COR-L47 (cell line): ENCODE measurements at regions not wholly inside any gene's neighbourhood (a gene's known extent, or its start where the extent isn't known, plus 50 kb on each side); places are given as distances from the start of the nearest gene placed in this dataset.
"Not testable (repeated sequence)": the region's sequence is repeated elsewhere in the genome, so short reads cannot be mapped to it uniquely, and the experiment has no call there.

ENCODE experiments used
- DNase-seq: peaks from one replicate; lab custom pipeline; 2025; lab: John Stamatoyannopoulos, UW

GRCh38 chr6:28585335-28585734, 59.7 kb downstream of the GPX5 start:
- peak; percentile 7 for DNase-seq

- no peak for DNase-seq
These were observed 60.6 kb downstream of the GPX5 start for GRCh38 chr6:28586324-28586723.

- DNase-seq: peak; percentile 84
These were observed 61.5 kb downstream of the GPX5 start for GRCh38 chr6:28586962-28587745.

- peak; percentile 9 for DNase-seq
These were observed 62.0 kb downstream of the GPX5 start for GRCh38 chr6:28587746-28588075.

GRCh38 chr6:28588666-28589065, 63.0 kb downstream of the GPX5 start:
- DNase-seq: no peak

- peak; percentile 88 for DNase-seq
These were observed 63.7 kb downstream of the GPX5 start for GRCh38 chr6:28589234-28589956.

GRCh38 chr6:28589957-28590349, 64.3 kb downstream of the GPX5 start:
- DNase-seq: no peak

GRCh38 chr6:28597217-28597835, 71.6 kb downstream of the GPX5 start:
- peak; percentile 46 for DNase-seq

- no peak for DNase-seq
These were observed 72.4 kb downstream of the GPX5 start for GRCh38 chr6:28597924-28598722.

GRCh38 chr6:28598757-28599686, 73.3 kb downstream of the GPX5 start:
- no peak for DNase-seq

GRCh38 chr6:28600245-28600644, 74.6 kb downstream of the GPX5 start:
- DNase-seq: no peak

GRCh38 chr6:28603891-28604290, 78.2 kb downstream of the GPX5 start:
- no peak for DNase-seq

GRCh38 chr6:28606424-28607391, 81.0 kb downstream of the GPX5 start:
- peak; percentile 90 for DNase-seq

GRCh38 chr6:28607990-28608389, 82.3 kb downstream of the GPX5 start:
- no peak for DNase-seq

GRCh38 chr6:28609672-28610071, 84.0 kb downstream of the GPX5 start:
- no peak for DNase-seq

GRCh38 chr6:28615616-28615954, 89.9 kb downstream of the GPX5 start:
- no peak for DNase-seq

- DNase-seq: no peak
These were observed 90.5 kb downstream of the GPX5 start for GRCh38 chr6:28615955-28616747.

- DNase-seq: no peak
These were observed 93.3 kb downstream of the GPX5 start for GRCh38 chr6:28618898-28619555.

- DNase-seq: not testable (repeated sequence)
These were observed 95.6 kb downstream of the GPX5 start for GRCh38 chr6:28621268-28621667.
